ENCODE measurements at regions not wholly inside any gene's neighbourhood (a gene's known extent, or its start where the extent isn't known, plus 50 kb on each side); places are given as distances from the start of the nearest gene placed in this dataset.
A peak's percentile ranks its signal among the peaks of the same experiment; 100 is the strongest.

- TF ChIP-seq ELF1 (IDR thresholded peaks at IDR 0.05; ENCODE audit: borderline replicate concordance, low read depth) (no peak), EZH2 (IDR thresholded peaks at IDR 0.05) (no peak), SIN3A (IDR thresholded peaks at IDR 0.05; ENCODE audit: low read depth) (no peak), ATF3 (IDR thresholded peaks at IDR 0.05) (no peak), ZBTB33 (IDR thresholded peaks at IDR 0.05; ENCODE audit: extremely low read depth, insufficient replicate concordance, low read length) (no peak), JUND (IDR thresholded peaks at IDR 0.05) (peak; percentile 92), POLR2AphosphoS5 (IDR thresholded peaks at IDR 0.05; ENCODE audit: low read depth, low read length) (no peak), FOSL1 (IDR thresholded peaks at IDR 0.05; ENCODE audit: low read depth) (peak; percentile 95)
Observed at GRCh38 chr5:146283344-146283761, 55.3 kb upstream of the POU4F3 start (continued).

- peak overlapping the region; percentile 75; the same call in 1 of the 2 replicates for H3K27ac ChIP-seq (ENCODE audit: low read depth, low read length)
- ATAC-seq (peak; percentile 49), DNase-seq (ENCODE audit: low read depth, low spot score) (no peak)
- TF ChIP-seq FOSL1 (IDR thresholded peaks at IDR 0.05; ENCODE audit: low read depth) (peak; percentile 39; the same call in 1 of the 2 replicates), RAD21 (IDR thresholded peaks at IDR 0.05; ENCODE audit: low read depth) (no peak), YY1 (IDR thresholded peaks at IDR 0.05; ENCODE audit: extremely low read depth, insufficient replicate concordance, low read depth, low read length) (no peak), JUND (IDR thresholded peaks at IDR 0.05) (peak; percentile 49)
- intact Hi-C loops (cut with micrococcal nuclease), result no loop called here
- H3K79me2 ChIP-seq (ENCODE audit: insufficient read depth, low read length), result peaks cover 13% of the 10 kb centered on the region
- H3K27me3 ChIP-seq (ENCODE audit: insufficient read depth, low read length), result no peaks in the 10 kb centered on the region
- H2AFZ ChIP-seq (ENCODE audit: low read depth, low read length, poor library complexity, severe bottlenecking), result no peak overlapping the region
- H3K9ac ChIP-seq (ENCODE audit: low read length), result peak overlapping the region; percentile 58
- H3K9me2 ChIP-seq (ENCODE audit: insufficient read depth), result no peaks in the 10 kb centered on the region
- H3K4me1 ChIP-seq (ENCODE audit: control insufficient read depth in 1 of 2, insufficient read depth in 2 of 2, low read length in 2 of 2), result peaks cover 46 to 63% of the 10 kb centered on the region in 2 experiments
- peak overlapping the region; percentile 12 to 43; a peak in 3 of 4 replicates for H3K4me3 ChIP-seq (replicated peaks in 1 of 2; ENCODE audit: low read depth in 1 of 2, low read length in 2 of 2)
- RAD21 ChIA-PET (ENCODE audit: low non-redundant PET in 1 of 2, low total read pairs in 2 of 2, uncharacterized antibody in 2 of 2, unreplicated experiment in 2 of 2), result no interaction called here
- no peaks in the 10 kb centered on the region for H4K20me1 ChIP-seq (ENCODE audit: insufficient read depth)
- peaks cover 0 to 27% of the 10 kb centered on the region in 2 experiments; a peak in 2 of 4 replicates for H3K36me3 ChIP-seq (ENCODE audit: control insufficient read depth in 1 of 2, insufficient read depth in 2 of 2, low read length in 2 of 2)
- peak overlapping the region; percentile 72 for H3K4me2 ChIP-seq (ENCODE audit: low read length)
- POLR2A ChIA-PET, result no interaction called here
- no TSS peak for BruUV-seq (replicated peaks)
- H3K9me3 ChIP-seq (ENCODE audit: control insufficient read depth in 1 of 2, insufficient read depth in 1 of 2, low read depth in 1 of 2, low read length in 2 of 2), result no peaks in the 10 kb centered on the region
- CTCF ChIA-PET, result no interaction called here
Observed at GRCh38 chr5:146284016-146284415, 54.6 kb upstream of the POU4F3 start.

Data from HCT116 (cell line).